Ureter (tissue), 1 donor: ENCODE measurements at regions not wholly inside any gene's neighbourhood (a gene's known extent, or its start where the extent isn't known, plus 50 kb on each side); places are given as distances from the start of the nearest gene placed in this dataset.

ENCODE experiments used
- DNase-seq: peaks from one replicate; pipeline ENCODE4 v3.0.0-alpha.2; 2020; ENCODE audit warnings: low spot score
- donor health status: DM: yes; HTN: yes; CAD: no.

DNA sequence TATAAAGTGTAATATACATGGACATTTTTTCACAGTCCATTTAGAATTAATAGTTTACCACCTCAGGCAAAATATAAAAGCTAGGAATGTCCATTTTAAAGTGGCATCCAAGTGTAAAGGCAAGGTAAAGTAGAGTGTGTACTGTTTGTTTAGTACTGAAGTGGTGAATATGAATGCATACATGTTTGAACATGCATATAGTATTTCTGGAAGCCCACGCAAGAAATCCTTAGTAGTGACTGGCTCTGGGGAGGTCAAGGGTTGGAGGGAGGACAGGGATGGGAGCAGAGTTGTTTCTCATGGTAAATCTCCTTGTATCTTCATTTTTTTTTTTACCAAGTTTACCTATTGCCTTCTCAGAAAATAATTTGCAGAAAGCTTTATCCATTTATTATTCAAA lies 129.2 kb downstream of the UNC5CL start:
- no peak for DNase-seq

DNA sequence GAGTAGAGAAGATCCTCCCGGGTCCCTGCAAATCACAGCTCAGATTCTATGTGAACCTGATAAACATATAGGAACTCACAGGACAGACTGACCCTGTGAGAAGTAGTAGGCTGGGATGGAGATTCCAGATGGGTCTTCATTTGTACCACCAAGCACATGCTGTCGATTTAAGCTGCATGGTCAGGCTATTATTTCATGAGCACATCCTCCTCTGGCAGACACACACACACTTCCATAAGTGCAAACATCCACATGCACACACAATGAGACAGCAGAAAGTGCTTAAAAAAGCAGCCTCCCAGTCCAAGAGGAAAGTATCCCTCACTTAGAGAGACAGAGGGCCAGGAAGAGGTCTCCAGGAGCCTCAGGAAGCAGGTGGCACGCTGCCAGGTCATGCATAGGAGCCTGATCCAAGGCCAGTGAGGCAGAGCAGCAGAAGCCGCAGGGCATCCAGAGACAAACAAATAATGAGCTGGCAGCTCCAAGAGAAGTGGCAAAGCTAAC lies 131.8 kb downstream of the UNC5CL start:
- no peak for DNase-seq

DNA sequence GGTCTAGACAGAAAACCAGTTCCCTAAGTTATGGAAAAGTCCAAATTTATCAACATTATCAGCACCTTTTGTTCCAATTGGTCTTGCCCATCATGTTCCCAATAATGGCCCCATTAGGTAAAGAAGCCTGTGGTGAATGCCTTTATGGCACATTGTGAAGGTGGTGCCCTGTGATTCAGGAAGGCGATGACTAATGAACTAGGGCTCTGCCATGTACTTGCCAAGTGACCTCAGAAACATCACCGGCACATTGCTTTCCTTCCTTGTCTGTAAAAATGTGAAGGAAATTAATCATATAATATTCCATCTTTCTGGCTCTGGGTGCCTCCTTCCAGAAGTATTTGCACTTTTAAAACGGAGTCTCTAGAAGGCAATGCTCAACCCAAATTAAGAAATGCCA lies 132.3 kb downstream of the UNC5CL start:
- no peak for DNase-seq

DNA sequence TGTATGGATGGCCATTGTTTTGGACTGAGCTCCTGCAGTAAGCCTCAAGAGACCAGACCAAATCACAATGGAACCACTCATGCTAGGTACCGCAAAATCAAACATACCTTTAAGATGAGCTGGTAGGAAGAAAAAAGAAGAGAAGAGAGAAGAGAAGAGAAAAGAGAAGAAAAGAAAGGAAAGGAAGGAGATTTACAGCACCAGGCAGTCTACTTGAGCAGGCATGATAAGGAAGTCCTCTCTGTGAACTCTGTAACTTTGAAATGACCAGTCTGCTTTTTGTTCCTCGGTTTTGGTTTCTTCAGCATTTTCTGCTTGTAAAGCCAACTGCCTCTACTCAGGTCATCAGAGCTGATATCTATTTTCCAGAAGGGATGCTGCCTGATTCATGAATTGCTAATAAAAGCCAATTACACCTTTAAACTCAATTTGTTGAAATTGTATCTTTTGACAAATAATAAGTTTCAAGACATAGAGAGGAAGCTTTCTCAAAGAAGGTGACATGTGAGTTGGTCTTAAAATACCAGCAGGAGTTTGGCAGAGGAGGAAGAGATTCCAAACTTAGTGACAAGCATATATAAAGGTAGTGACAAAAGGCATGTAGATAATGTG lies 134.3 kb downstream of the UNC5CL start:
- no peak for DNase-seq

DNA sequence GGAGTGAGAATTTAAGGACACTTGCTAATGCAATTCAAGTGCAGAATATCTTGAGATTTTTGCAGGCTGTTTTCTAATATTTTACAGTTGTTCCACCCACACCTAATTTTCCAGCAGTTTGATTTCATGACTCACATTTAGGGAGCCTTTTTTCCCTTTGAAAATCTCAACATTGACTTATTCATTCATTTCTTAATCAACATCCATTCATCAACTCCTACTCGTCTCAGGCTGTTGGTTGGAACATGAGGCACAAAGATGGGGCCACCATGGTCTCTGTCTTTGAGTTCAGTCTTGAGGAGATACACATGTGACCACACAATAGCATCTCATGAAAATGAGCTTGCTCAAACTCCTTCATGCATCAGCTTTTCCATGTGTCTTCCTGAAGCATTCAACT lies 135.6 kb downstream of the UNC5CL start:
- no peak for DNase-seq

DNA sequence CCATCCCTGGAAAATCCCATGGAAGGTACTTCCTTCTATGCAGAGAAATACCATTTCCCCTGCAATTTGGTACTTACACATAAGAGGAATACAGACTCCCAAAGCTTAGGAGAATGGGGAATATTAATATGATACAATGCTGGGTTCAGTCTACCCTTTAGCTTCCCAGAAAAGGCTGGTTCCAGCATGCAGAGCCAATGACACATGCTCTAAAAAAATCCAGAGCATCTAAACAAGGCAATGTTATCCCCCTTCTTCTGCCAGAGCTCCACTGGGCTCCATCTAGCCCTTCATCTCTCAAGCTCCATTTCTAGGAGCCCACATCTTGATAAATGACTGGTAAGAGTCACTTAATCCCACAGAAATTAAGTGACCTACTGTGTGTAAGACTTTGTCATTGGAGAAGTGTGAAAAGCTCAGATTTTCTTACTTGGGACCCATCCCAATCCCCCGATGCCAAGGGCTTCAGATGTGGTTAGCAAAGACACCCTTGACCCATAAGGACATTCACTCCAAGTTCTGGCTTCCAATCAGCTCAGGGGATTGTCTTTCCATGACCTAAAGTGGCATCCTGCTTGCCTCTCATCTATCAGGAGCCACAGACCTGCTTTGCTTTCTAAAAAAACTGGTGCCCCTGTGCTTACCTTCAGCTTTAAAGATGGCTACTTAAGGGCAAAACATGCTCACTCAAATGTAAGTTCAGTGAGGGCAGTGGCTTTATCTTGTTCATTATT lies 137.5 kb downstream of the UNC5CL start:
- DNase-seq: no peak

DNA sequence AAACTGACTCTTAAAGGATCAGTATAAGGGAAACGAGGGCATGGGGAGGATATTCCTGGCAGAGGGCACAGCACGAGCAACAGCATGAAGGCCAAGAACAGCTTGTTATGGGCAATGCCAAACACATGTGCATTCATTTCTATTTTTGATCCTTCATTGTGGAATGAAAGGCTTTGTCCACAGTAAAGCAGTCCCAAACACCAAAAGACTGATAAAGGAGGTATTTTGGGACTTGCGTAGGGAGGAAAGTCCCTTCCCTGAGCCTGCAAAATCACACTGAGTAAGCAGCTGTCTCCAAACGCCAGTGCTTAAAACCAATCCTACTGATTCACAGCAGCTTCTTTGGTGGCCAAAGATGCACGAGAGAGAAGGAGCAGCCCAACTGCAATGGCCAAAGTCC lies 138.2 kb downstream of the UNC5CL start:
- DNase-seq: no peak

DNA sequence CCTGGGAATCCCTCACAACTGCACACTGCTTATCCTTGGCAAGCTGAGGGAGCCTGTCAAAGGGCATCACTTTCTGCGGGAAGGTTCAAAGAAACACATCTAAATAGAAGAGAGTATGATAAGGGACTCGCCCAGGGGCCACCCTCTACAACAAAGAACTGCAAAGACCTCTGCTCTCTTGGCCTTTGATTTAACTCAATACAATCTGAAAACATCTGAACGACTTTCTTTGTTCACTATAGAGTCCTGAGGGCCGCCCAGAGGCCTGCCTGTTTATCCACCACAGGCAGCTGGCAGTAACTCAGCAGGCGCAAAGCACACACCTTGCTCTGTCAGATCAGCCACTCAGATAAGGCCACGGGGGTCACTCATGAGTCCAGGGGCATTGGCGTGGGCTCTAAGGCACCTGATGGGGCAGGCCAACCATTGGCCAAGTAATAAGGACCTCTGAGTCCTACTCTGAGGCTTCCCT lies 139.3 kb downstream of the UNC5CL start:
- no peak for DNase-seq

DNA sequence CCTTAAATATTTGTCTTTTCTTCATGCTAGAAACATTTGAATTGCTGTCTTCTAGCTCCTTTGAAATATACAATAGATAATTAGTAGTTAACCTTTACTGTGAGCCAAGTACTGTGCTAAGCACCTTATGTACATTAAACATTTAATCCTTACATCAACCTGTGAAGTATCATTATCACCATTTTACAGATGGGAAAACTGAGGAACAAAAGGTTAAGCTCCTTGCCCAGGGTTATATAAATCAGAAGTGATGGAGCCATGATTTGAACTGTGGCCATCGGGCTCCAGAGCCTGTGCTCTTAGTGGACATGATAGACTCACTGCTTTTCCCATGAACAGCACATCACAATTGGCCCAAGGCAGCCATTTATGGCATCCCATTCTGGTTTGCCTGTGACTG lies 140.9 kb downstream of the UNC5CL start:
- DNase-seq: no peak

DNA sequence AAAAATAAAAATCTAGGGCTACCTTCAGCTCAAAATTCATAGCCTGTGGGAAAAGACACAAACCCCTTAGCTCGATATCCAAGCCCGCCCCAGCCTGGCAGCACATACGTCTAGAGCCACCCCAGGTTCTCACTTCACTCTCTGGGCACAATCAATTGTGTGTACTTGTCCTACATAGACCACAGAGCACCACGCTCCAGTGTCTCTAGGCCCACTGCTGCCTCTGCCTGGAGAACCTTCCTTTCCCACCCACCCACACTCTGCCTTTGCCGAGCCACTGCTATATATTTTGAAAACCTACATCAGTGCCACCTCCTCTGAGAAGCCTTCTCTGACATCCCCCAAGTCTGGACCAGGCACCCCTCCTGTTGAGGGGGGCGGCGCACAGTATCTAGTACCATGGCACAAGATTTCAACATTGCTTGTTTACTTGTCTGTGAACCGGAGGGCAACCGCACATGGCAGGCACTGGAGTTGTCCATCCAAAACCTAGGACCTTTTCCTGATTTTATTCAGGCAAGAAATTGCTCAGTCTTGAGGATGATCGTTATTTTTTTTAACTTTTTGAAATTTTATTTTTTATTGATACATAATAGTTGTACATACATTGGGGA lies 141.5 kb downstream of the UNC5CL start:
- no peak for DNase-seq

DNA sequence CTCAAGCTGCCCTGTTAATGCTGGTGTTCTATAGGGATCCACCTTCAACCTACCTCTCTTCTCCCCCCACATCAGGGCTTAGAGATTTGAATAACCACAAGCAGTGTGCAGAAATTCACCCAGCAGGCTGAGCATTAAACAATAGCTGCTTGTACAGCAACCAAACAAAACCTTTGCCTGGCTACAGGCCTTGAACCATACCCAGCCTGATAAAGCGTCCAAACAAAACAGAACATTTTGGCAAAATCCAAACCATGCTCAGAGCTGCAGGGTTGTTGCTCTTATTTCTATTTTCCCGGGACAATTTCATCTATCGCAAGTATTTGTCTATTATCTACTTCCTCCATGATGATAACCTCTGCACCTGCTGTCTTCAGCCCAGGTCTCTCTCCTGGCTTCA lies 142.3 kb downstream of the UNC5CL start:
- no peak for DNase-seq

DNA sequence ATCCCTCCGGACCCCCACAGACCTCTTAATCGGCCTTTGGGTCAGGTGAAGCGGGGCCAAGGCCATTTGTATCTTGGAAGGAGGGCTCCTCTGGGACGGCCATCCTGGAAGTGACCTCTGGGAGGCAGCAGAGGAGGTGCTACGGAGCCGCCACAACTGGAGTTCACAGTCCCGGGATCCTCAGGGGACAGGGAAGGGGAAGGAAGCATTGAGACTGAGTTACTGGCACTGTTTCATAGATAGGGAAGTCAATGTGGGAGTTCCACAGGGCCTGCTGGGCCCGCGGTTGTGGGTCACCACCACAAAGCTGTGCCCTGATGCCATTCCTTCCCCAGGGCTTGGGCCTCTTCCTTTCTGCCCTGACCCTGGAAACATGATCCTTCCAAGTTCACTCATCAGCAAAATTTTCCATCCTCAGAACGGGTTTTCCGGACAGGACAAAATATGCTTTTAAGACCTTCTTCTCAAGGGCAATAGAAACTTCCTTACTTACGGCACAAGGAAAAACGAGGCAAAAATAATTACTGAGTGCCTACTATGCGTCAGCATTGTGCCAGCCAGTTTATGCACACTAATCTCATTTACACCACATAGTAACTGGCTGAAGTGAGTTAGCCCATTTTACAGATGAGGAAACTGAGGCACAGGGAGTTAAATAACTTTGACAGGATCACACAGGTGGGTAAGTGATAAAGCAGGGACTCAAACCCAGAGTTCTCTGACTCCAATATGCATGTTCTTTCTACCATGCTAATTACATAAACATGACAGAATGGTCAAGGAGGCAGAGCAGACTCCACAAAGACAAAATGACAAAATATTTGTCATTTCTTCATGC lies 143.8 kb downstream of the UNC5CL start:
- no peak for DNase-seq

DNA sequence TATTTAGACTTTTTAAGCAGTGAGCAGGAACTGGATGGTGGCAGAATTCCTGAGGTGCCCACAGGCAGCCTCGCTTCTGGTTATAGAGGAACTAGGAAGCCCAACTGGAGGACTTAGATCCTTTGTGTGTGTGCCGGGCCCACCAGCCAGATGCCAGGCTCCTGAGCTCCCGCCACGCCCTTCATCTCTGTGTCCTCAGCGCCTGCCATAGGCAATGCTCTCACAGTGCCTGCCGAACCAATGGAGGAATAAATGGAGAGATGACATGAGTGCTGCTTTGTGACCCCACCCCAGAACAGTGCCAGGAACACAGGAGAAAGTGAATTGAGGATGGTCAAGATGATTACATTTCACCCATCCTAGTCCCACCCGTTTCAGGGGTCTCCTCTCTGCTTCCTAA lies 146.0 kb downstream of the UNC5CL start:
- DNase-seq: no peak

DNA sequence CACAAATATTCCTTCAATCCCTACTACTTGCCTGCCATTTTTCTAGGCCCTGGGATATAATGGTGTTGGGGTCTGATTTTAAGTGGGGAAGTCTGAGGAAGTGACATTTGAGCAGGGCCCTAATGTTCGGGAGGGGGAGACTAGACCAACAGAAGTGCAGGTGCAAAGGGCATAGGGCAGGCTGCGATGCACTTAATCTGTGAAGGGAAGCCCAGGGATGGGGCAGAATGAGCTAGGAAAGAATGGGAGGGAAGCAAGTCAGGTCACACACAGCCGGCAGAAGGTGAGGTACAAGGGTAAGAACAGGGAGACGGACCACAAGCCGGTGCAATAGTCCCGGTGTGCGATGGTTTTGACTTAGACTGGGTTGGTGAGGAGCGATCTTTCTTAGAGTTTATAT lies 146.8 kb downstream of the UNC5CL start:
- DNase-seq: no peak

DNA sequence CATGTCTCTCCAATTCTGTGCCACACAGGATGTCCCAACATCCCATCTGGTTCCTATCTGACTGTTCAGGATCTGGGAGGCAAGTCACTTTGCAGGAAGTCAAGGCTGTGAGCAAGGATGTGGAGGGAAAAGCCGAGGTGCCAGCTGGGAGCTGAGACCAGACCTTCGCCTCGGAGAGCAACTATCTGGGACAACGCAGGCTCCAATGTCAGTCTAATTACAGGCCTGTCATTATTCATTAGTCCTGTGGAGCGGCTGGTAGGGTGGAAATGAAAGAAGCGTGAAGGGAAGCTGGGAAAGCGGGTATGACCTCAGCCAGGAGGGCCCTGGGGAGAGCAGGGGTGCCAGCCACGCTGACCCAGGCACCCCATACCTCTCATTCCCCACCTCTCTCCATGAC lies 147.3 kb downstream of the UNC5CL start:
- DNase-seq: no peak

DNA sequence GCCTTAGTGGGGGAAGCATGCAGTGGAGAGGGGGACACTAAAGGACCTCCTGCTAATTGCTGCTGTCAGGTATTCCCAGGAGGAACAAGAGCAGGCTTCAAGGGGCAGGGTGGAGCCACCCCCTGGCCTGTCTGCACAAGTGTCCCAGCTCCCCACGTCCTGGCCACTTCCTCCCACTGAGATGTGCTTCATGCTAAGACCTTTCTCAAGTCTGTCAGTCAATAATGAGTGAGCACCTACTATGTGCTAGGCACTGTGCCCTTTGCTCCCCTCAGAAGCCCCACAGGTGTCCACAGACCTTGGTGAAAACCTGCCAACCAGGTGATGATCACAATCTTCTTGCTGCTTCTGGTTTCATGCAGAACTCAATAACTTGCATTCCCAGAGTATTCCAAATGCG lies 147.9 kb downstream of the UNC5CL start:
- no peak for DNase-seq

DNA sequence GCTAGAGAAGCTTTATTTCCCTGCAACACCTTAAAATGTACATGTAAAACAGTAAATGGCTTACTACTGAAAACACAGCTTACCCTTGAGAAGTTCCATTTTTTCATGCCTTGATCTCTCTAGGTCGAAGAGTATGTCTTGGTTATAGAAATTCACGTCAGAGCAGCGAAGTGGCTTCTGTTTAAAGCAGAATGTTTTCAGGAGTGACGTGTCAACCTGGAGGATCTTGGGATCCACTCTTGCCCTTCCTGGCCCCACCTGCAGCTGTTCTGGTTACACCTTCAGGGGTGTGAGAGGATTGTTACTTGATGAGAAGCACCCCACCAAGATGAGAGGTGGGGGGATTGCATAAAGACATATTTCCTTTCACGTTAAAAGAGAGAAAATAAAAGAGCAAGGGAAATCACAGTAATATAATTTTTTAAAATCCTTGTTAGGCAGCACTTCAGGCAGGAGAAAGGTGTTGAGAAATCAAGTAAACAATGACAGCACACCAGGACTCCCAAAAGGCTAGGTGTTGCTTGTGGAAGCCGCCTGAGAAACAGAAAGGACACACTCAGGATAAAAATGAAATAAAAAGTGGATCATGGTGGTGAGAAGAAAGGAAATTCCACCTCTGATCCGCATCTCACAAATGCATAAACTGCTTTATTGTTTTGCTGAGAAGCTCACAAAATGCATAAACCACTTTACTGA lies 149.7 kb downstream of the UNC5CL start:
- no peak for DNase-seq

DNA sequence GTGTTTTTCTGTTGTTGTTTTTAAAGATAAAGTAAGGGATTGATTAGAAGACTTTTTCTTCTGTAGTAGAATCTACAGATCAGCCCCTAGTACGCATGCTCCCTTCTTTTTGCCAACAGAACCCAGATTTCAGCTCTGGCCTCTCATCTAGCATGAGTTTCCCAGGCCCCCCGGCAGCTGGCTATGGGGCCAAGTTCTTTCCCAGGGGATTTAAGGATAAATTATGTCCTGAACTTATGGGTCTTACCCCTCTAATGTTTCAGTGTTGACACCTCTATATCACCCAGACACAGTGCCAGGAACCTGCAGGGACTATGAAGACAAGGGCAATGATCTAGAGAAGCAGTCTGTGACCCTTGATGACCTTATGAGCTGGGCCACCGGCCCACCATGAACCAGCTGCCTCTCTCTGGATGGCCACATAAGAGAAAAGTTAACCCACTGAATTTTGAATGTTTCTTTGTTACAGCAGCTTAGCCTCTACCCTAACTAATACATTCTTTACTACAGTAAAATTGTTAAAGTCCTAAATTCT lies 150.5 kb downstream of the UNC5CL start:
- DNase-seq: no peak

DNA sequence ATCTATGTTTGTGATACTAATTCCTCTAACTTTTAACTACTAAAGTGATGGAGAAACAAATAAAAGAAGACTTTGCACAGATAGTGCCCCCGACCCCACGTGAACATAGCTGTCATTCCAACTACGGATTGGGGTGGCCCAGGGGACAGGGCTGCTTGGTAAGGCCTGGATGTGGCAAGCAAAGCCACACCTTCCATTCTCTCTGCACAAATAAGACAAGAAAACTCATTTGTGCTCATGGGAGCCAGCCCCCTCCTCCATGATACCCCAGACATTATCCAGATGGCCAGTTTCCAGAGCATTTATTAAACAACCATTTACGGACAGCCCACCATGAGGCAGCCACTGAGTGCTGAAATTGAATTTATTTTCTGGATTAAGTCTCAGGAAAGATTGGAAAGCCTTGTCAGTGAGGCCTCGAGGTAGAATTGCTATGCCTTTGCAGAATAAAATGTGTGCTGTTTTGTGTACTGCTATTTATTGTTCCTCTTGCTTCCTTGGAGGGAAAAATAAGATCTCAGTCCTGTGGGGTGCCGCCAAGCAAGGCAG lies 151.2 kb downstream of the UNC5CL start:
- DNase-seq: no peak

DNA sequence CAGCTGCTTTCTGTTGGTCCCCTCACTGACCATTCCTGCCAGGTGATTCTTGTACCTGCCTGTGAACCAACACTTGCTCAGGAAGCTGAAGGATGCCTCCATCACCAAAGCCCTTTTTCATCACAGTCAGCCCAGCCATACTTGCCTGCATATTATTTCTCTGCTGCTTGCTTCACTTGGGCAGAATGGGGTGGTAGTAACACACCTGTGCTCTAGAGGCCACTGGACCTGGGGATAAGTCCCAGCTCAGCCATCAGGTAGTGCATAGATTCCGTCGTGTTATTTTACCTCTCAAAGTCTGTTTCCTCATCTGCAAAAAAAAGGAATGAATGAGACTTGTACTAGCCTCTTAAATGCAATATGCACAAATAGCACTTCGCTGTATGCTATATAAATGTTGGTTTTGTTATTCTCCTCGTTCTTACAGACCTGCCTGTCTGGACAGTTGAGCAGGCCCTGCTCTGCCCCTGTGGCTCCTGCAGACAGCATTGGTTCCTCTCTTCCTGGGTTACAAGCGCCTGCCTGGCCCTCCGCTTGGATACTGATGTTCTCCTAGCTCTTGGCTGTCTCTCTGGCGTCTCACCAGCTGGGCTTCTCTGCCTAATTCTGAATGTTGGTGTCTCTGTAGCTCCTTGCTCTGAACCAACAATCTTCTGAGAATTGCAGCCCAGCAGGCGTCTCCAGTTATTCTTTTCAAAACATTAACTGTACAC lies 151.8 kb downstream of the UNC5CL start:
- no peak for DNase-seq
